ENCODE measurements at regions not wholly inside any gene's neighbourhood (a gene's known extent, or its start where the extent isn't known, plus 50 kb on each side); places are given as distances from the start of the nearest gene placed in this dataset.

DNA sequence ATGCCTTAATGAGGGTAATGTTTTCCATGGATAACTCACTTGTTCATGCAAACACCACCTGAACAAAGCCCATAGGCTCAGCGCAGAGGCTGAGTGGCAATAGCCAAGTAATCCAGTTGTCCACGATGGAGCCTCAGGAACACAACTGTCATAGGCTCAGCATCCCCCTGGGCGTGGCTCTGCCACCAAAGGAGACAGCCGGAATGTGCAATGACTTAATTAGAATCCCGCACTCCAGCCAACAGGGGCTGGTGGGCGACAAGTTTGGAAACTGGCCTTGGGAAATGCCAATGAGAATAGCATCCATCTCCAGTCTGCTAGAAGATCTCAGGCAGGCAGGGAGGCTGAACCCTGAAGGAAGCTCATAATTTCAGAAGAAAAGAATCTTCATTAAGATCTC is 411.7 kb upstream of the NRP1 start:
- Histone ChIP-seq H3K27ac (ENCODE audit: insufficient read depth, low read length) (no peak overlapping the region), H3K36me3 (ENCODE audit: control insufficient read depth, insufficient read depth, low read length) (no peaks in the 10 kb centered on the region), H3K4me2 (ENCODE audit: extremely low read depth, insufficient read depth, low read length) (no peak overlapping the region), H3K27me3 (ENCODE audit: control insufficient read depth, insufficient read depth, low read length) (no peaks in the 10 kb centered on the region), H3K79me2 (ENCODE audit: control insufficient read depth, insufficient read depth, low read length) (no peaks in the 10 kb centered on the region), H3K4me1 (ENCODE audit: control insufficient read depth, extremely low read depth, insufficient read depth, low read length) (no peaks in the 10 kb centered on the region), H3K9me3 (ENCODE audit: control insufficient read depth, insufficient read depth, low read depth, low read length) (no peaks in the 10 kb centered on the region), H2AFZ (ENCODE audit: low read length) (no peak overlapping the region), H3K4me3 (replicated peaks in 1 of 4; ENCODE audit: control extremely low read depth in 1 of 4, insufficient read depth in 1 of 4, low read depth in 3 of 4, low read length in 4 of 4) (no peak overlapping the region), H3K9ac (ENCODE audit: insufficient read depth, low read length) (no peak overlapping the region), H4K20me1 (ENCODE audit: control insufficient read depth, extremely low read depth, insufficient read depth, low read length) (no peaks in the 10 kb centered on the region)
- TF ChIP-seq, protein P1, sequence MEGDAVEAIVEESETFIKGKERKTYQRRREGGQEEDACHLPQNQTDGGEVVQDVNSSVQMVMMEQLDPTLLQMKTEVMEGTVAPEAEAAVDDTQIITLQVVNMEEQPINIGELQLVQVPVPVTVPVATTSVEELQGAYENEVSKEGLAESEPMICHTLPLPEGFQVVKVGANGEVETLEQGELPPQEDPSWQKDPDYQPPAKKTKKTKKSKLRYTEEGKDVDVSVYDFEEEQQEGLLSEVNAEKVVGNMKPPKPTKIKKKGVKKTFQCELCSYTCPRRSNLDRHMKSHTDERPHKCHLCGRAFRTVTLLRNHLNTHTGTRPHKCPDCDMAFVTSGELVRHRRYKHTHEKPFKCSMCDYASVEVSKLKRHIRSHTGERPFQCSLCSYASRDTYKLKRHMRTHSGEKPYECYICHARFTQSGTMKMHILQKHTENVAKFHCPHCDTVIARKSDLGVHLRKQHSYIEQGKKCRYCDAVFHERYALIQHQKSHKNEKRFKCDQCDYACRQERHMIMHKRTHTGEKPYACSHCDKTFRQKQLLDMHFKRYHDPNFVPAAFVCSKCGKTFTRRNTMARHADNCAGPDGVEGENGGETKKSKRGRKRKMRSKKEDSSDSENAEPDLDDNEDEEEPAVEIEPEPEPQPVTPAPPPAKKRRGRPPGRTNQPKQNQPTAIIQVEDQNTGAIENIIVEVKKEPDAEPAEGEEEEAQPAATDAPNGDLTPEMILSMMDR (conservative IDR thresholded peaks at IDR 0.05 in 1 of 2, IDR thresholded peaks at IDR 0.05 in 1 of 2; ENCODE audit: low read depth in 1 of 2, low read length in 2 of 2) = no peak
- no peak for TF ChIP-seq EZH2 (IDR thresholded peaks at IDR 0.05; ENCODE audit: low read length, missing control alignments)
- no peak for DNase-seq (ENCODE audit: low read depth in 2 of 2)

DNA sequence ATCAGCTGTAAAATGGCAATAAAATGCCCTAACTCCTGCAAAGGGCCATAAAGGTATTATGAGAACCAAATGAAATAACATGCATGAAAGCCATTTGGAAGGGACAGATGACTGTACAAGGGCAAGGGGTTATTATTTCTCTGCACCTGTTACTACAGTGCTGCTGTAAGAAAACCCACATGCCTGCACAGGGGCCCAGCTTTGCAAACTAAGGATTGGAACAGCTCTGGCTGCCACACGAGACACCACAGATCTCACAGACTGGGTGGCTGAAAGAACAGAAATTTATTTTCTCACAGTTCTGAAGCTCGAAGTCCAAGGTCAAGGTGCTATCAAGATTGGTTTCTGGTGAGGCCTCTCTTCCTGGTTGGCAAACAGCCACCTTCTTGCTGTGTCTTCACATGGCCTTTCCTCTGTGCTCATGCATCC is 409.0 kb upstream of the NRP1 start:
- no peak overlapping the region for H3K4me2 ChIP-seq (ENCODE audit: extremely low read depth, insufficient read depth, low read length)
- no peak overlapping the region for H2AFZ ChIP-seq (ENCODE audit: low read length)
- no peak overlapping the region for H3K9ac ChIP-seq (ENCODE audit: insufficient read depth, low read length)
- H3K36me3 ChIP-seq (ENCODE audit: control insufficient read depth, insufficient read depth, low read length) = no peaks in the 10 kb centered on the region
- H4K20me1 ChIP-seq (ENCODE audit: control insufficient read depth, extremely low read depth, insufficient read depth, low read length) = no peaks in the 10 kb centered on the region
- no peaks in the 10 kb centered on the region for H3K79me2 ChIP-seq (ENCODE audit: control insufficient read depth, insufficient read depth, low read length)
- DNase-seq (ENCODE audit: low read depth in 2 of 2) = no peak
- TF ChIP-seq EZH2 (IDR thresholded peaks at IDR 0.05; ENCODE audit: low read length, missing control alignments) = no peak
- TF ChIP-seq, protein P1 (conservative IDR thresholded peaks at IDR 0.05 in 1 of 2, IDR thresholded peaks at IDR 0.05 in 1 of 2; ENCODE audit: low read depth in 1 of 2, low read length in 2 of 2) = no peak
- H3K4me3 ChIP-seq (replicated peaks in 1 of 4; ENCODE audit: control extremely low read depth in 1 of 4, insufficient read depth in 1 of 4, low read depth in 3 of 4, low read length in 4 of 4) = no peak overlapping the region
- H3K4me1 ChIP-seq (ENCODE audit: control insufficient read depth, extremely low read depth, insufficient read depth, low read length) = no peaks in the 10 kb centered on the region
- no peak overlapping the region for H3K27ac ChIP-seq (ENCODE audit: insufficient read depth, low read length)
- H3K9me3 ChIP-seq (ENCODE audit: control insufficient read depth, insufficient read depth, low read depth, low read length) = no peaks in the 10 kb centered on the region
- no peaks in the 10 kb centered on the region for H3K27me3 ChIP-seq (ENCODE audit: control insufficient read depth, insufficient read depth, low read length)

DNA sequence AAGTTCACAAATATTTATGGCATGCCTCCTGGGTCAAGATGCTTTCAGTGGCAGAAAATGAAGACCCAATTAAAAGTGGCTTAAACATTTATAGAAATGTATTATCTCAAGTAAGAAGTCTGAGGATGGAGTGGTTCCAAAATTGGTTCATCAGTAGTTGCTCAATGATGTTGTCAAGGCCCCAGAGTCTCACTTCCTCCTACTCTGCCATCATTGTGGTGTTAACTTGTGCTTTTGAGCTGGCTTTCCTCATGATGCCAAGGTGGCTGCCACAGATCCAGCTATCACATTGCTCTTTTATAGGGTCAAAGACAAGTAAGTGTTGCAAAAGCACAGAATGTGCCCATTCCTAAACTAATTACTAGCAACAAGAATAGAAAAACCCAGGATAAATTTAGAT is 404.6 kb upstream of the NRP1 start:
- Histone ChIP-seq H2AFZ (ENCODE audit: low read length) (no peak overlapping the region), H4K20me1 (ENCODE audit: control insufficient read depth, extremely low read depth, insufficient read depth, low read length) (no peaks in the 10 kb centered on the region), H3K9ac (ENCODE audit: insufficient read depth, low read length) (no peak overlapping the region), H3K36me3 (ENCODE audit: control insufficient read depth, insufficient read depth, low read length) (no peaks in the 10 kb centered on the region), H3K4me1 (ENCODE audit: control insufficient read depth, extremely low read depth, insufficient read depth, low read length) (no peaks in the 10 kb centered on the region), H3K27ac (ENCODE audit: insufficient read depth, low read length) (no peak overlapping the region), H3K79me2 (ENCODE audit: control insufficient read depth, insufficient read depth, low read length) (no peaks in the 10 kb centered on the region), H3K4me2 (ENCODE audit: extremely low read depth, insufficient read depth, low read length) (no peak overlapping the region), H3K9me3 (ENCODE audit: control insufficient read depth, insufficient read depth, low read depth, low read length) (no peaks in the 10 kb centered on the region), H3K27me3 (ENCODE audit: control insufficient read depth, insufficient read depth, low read length) (no peaks in the 10 kb centered on the region), H3K4me3 (replicated peaks in 1 of 4; ENCODE audit: control extremely low read depth in 1 of 4, insufficient read depth in 1 of 4, low read depth in 3 of 4, low read length in 4 of 4) (no peak overlapping the region)
- TF ChIP-seq, protein P1 (conservative IDR thresholded peaks at IDR 0.05 in 1 of 2, IDR thresholded peaks at IDR 0.05 in 1 of 2; ENCODE audit: low read depth in 1 of 2, low read length in 2 of 2) = no peak
- TF ChIP-seq EZH2 (IDR thresholded peaks at IDR 0.05; ENCODE audit: low read length, missing control alignments) = no peak
- no peak for DNase-seq (ENCODE audit: low read depth in 2 of 2)
